ENCODE measurements at regions not wholly inside any gene's neighbourhood (a gene's known extent, or its start where the extent isn't known, plus 50 kb on each side); places are given as distances from the start of the nearest gene placed in this dataset.

- no peak overlapping the region for H3K27ac Mint-ChIP-seq
- H3K36me3 Mint-ChIP-seq: no peaks in the 10 kb centered on the region
- peaks cover 16% of the 10 kb centered on the region for H3K4me1 Mint-ChIP-seq (ENCODE audit: unreplicated experiment)
- no peak for TF ChIP-seq CTCF (conservative IDR thresholded peaks at IDR 0.05)
- no peak overlapping the region for H3K4me3 Mint-ChIP-seq
- no peaks in the 10 kb centered on the region for H3K27me3 Mint-ChIP-seq
- H3K9me3 Mint-ChIP-seq: no peaks in the 10 kb centered on the region
- no peak for DNase-seq (ENCODE audit: extremely low spot score, unreplicated experiment)
Observed at GRCh38 chr3:64276131-64276530, 50.9 kb upstream of the PRICKLE2 start.

Data from type B pancreatic cell (in vitro differentiated cells).